PFSK-1 (cell line): ENCODE measurements at regions not wholly inside any gene's neighbourhood (a gene's known extent, or its start where the extent isn't known, plus 50 kb on each side); places are given as distances from the start of the nearest gene placed in this dataset.

Experiments
- FOXP2 ChIP-seq: optimal IDR thresholded peaks from 2 replicates; pipeline ENCODE3; 2011; ENCODE audit warnings: borderline replicate concordance, control low read depth, inconsistent platforms; ENCODE audit not compliant: insufficient read depth; ENCODE audit errors: extremely low read length, extremely low read depth
- POLR2AphosphoS5 ChIP-seq: IDR thresholded peaks from 2 replicates; pipeline ENCODE4 v1.6.1; 2012; ENCODE audit warnings: low read depth, mild to moderate bottlenecking, control low read depth, low read length, moderate library complexity
- SIN3A ChIP-seq: IDR thresholded peaks from 2 replicates; pipeline ENCODE4 v1.6.1; 2012; ENCODE audit warnings: mild to moderate bottlenecking, low read length, moderate library complexity, borderline replicate concordance; ENCODE audit not compliant: insufficient read depth
- TAF1 ChIP-seq: IDR thresholded peaks from 2 replicates; pipeline ENCODE4 v1.6.1; 2012; ENCODE audit warnings: low read length, control low read depth, borderline replicate concordance; ENCODE audit not compliant: insufficient read depth
- TF ChIP-seq, protein P1 (sequence below), 2 experiments: IDR thresholded peaks; 2 replicates each; pipeline versions ENCODE4 v1.6.1 to v1.8.0; 2011 to 2012; ENCODE audit warnings: low read depth in 2 of 2, low read length in 2 of 2, control low read depth in 1 of 2, inconsistent platforms in 1 of 2, mild to moderate bottlenecking in 1 of 2, moderate library complexity in 1 of 2; ENCODE audit not compliant: insufficient read depth in 1 of 2

DNA sequence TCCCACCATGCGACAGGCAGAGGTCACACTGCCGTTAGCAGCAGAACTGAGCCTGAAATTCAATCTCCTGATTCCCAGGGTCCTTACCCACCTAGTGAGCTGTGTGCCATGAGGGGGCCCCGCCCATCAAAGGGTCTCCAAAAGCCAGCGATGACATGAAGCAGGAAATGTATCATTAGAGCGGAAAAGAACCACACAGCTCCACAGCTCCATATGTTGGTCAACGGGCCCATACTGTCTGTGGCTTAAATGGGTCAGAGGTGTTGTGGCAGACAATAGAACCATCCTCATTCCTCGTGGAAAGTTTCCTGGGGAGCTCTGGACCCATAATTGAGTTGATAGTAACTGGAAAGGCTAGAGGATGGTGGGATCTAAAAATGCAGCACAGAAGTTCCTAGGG is 68.1 kb upstream of the PODXL start:
- TF ChIP-seq, protein P1, sequence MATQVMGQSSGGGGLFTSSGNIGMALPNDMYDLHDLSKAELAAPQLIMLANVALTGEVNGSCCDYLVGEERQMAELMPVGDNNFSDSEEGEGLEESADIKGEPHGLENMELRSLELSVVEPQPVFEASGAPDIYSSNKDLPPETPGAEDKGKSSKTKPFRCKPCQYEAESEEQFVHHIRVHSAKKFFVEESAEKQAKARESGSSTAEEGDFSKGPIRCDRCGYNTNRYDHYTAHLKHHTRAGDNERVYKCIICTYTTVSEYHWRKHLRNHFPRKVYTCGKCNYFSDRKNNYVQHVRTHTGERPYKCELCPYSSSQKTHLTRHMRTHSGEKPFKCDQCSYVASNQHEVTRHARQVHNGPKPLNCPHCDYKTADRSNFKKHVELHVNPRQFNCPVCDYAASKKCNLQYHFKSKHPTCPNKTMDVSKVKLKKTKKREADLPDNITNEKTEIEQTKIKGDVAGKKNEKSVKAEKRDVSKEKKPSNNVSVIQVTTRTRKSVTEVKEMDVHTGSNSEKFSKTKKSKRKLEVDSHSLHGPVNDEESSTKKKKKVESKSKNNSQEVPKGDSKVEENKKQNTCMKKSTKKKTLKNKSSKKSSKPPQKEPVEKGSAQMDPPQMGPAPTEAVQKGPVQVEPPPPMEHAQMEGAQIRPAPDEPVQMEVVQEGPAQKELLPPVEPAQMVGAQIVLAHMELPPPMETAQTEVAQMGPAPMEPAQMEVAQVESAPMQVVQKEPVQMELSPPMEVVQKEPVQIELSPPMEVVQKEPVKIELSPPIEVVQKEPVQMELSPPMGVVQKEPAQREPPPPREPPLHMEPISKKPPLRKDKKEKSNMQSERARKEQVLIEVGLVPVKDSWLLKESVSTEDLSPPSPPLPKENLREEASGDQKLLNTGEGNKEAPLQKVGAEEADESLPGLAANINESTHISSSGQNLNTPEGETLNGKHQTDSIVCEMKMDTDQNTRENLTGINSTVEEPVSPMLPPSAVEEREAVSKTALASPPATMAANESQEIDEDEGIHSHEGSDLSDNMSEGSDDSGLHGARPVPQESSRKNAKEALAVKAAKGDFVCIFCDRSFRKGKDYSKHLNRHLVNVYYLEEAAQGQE (IDR thresholded peaks at IDR 0.05; ENCODE audit: insufficient read depth in 1 of 2, low read depth in 2 of 2, low read length in 2 of 2) = no peak
- TF ChIP-seq POLR2AphosphoS5 (no peak), SIN3A (no peak), TAF1 (no peak), FOXP2 (no peak)

DNA sequence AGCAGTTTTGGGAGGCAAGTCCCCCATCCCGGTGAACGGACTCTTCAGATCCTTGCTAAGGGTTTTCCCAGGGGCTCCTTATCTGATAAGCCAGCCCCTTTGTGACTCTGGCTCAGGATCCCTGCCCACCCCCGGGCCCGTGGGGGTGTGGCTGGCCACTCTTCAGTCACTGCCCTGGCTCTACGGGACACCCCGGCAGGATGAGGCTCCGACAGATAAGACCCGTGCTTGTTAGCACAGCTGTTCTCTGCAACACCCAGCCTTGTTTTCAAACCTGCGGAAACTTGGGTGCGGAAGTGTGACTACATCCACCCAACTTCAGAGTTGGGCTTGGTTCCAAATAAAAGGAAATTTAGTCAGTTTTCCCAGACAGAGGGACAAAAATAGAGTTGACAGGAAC is 66.7 kb upstream of the PODXL start:
- TF ChIP-seq, protein P1 (IDR thresholded peaks at IDR 0.05; ENCODE audit: insufficient read depth in 1 of 2, low read depth in 2 of 2, low read length in 2 of 2) = no peak
- TF ChIP-seq POLR2AphosphoS5 = no peak
- TF ChIP-seq SIN3A = no peak
- no peak for TF ChIP-seq FOXP2
- TF ChIP-seq TAF1 = no peak

DNA sequence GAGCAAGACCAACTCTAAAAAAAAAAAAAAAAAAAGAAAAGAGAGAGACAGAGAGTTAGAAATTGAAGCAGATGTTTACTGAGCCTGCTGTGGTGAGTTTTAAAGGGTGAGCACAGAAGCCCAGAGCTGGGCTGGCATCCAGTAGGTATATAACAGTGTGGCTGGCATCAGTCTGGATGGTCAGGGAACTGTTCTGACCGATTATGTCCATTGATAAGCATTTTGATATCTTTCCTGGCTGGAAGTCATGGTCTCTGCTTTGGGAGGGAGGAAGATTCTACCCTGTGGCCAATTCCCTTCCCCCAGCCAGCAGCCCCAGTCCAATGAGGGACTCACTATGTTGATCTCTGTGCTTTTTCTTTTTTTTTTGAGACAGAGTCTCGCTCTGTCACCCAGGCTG is 65.2 kb upstream of the PODXL start:
- no peak for TF ChIP-seq SIN3A
- TF ChIP-seq FOXP2 = no peak
- TF ChIP-seq POLR2AphosphoS5 = no peak

DNA sequence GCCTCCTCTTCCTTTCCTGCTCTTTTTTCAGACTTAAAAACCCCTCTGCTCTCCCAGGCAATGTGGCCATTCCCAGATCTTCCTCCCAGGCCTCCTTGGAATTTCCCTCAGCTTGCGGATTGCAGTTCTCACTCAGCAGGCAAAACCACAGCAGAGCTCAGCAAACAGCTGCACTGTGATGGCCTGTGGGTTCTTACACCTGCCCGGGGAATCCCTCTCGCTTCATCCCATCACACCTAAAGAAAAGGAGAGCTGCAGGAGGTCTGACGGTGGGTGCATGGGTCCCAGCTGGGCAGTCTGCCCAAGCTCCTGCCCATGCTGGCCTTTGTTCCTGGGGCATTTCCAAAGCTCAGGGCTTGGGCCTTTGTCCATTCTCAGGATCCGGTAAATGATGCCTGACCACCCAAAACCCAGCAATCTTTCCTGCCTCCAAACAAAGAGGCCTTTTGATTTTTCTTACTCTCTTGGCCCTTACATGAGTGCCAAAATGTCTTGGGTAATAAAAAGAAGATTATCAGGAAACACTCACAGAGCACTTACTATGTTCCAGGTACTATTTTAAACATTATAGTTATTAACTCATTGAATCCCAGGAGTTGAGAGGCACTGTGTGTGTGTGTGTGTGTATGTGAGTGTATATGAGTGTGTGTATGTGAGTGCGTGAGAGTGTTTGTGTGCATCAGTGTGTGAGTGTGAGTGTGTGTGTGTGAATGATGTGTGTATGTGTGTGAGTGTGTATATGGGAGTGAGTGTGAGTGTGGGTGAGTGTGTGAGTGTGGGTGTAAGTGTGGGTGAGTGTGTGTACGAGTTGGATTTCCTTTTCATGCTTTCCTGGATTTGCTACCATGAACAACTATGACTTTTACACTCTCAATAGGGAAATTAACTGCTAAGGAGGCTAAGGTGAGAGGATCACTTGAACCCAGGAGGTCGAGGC is 64.5 kb upstream of the PODXL start:
- no peak for TF ChIP-seq SIN3A
- TF ChIP-seq TAF1 = no peak
- TF ChIP-seq, protein P1 (IDR thresholded peaks at IDR 0.05; ENCODE audit: insufficient read depth in 1 of 2, low read depth in 2 of 2, low read length in 2 of 2) = no peak
- TF ChIP-seq POLR2AphosphoS5 = no peak
- no peak for TF ChIP-seq FOXP2

GRCh38 chr7:131619336-131620305 is 63.2 kb upstream of the PODXL start:
- TF ChIP-seq, protein P1 (IDR thresholded peaks at IDR 0.05; ENCODE audit: insufficient read depth in 1 of 2, low read depth in 2 of 2, low read length in 2 of 2) = no peak
- TF ChIP-seq FOXP2 (no peak), POLR2AphosphoS5 (no peak), SIN3A (no peak)
